GM18951 (cell line): ENCODE measurements at regions not wholly inside any gene's neighbourhood (a gene's known extent, or its start where the extent isn't known, plus 50 kb on each side); places are given as distances from the start of the nearest gene placed in this dataset.

Source experiments
- POLR2A ChIP-seq: IDR thresholded peaks from 4 replicates; pipeline ENCODE4 v1.6.1; 2011; ENCODE audit warnings: mild to moderate bottlenecking; ENCODE audit not compliant: insufficient read length, insufficient read depth; ENCODE audit errors: extremely low read depth
- in situ Hi-C: fragments of 300-500 bp; cut with MboI; formaldehyde crosslinking; loops from one replicate; pipeline ENCODE4 v1.12.0; 2022; ENCODE audit warnings: low sequenced_read_pairs, mixed read lengths, inconsistent platforms; ENCODE audit not compliant: unreplicated experiment

GRCh38 chr15:31482122-31482922 is 155.7 kb downstream of the KLF13 start:
- in situ Hi-C loops, result loop anchor here (10.0 to 25.0 kb wide), 2 partner anchors 118 to 595 kb away; no protein-coding TSS in a partner anchor
- no peak for TF ChIP-seq POLR2A

GRCh38 chr15:31483053-31483985 is 156.7 kb downstream of the KLF13 start:
- TF ChIP-seq POLR2A, result no peak
- in situ Hi-C loops, result loop anchor here (10.0 to 25.0 kb wide), 2 partner anchors 119 to 596 kb away; no protein-coding TSS in a partner anchor

GRCh38 chr15:31483986-31484951 is 157.6 kb downstream of the KLF13 start:
- in situ Hi-C loops, result loop anchor here (10.0 to 25.0 kb wide), 2 partner anchors 119 to 597 kb away; no protein-coding TSS in a partner anchor
- TF ChIP-seq POLR2A, result no peak

- in situ Hi-C loops, result loop anchor here (10.0 to 25.0 kb wide), 2 partner anchors 120 to 598 kb away; no protein-coding TSS in a partner anchor
- no peak for TF ChIP-seq POLR2A
These were observed 158.4 kb downstream of the KLF13 start for GRCh38 chr15:31484986-31485385.

GRCh38 chr15:31485431-31485830 is 158.8 kb downstream of the KLF13 start:
- in situ Hi-C loops, result loop anchor here (10.0 to 25.0 kb wide), 2 partner anchors 121 to 598 kb away; no protein-coding TSS in a partner anchor
- no peak for TF ChIP-seq POLR2A

- TF ChIP-seq POLR2A, result no peak
- in situ Hi-C loops, result loop anchor here (10.0 to 25.0 kb wide), 2 partner anchors 121 to 599 kb away; no protein-coding TSS in a partner anchor
These were observed 159.4 kb downstream of the KLF13 start for GRCh38 chr15:31485911-31486461.

GRCh38 chr15:31486506-31486905 is 159.9 kb downstream of the KLF13 start:
- in situ Hi-C loops, result loop anchor here (10.0 to 25.0 kb wide), 2 partner anchors 122 to 599 kb away; no protein-coding TSS in a partner anchor
- no peak for TF ChIP-seq POLR2A

- in situ Hi-C loops, result loop anchor here (10.0 to 25.0 kb wide), 2 partner anchors 122 to 600 kb away; no protein-coding TSS in a partner anchor
- TF ChIP-seq POLR2A, result no peak
These were observed 160.5 kb downstream of the KLF13 start for GRCh38 chr15:31486906-31487695.

GRCh38 chr15:31487811-31488436 is 161.3 kb downstream of the KLF13 start:
- no peak for TF ChIP-seq POLR2A
- in situ Hi-C loops, result loop anchor here (10.0 to 25.0 kb wide), 2 partner anchors 123 to 601 kb away; no protein-coding TSS in a partner anchor

- no peak for TF ChIP-seq POLR2A
- in situ Hi-C loops, result loop anchor here (10.0 to 25.0 kb wide), 2 partner anchors 124 to 601 kb away; no protein-coding TSS in a partner anchor
These were observed 162.0 kb downstream of the KLF13 start for GRCh38 chr15:31488437-31489204.
